ENCODE measurements at regions not wholly inside any gene's neighbourhood (a gene's known extent, or its start where the extent isn't known, plus 50 kb on each side); places are given as distances from the start of the nearest gene placed in this dataset.
"Not testable (repeated sequence)": the region's sequence is repeated elsewhere in the genome, so short reads cannot be mapped to it uniquely, and the experiment has no call there.

- Histone ChIP-seq H3F3A (ENCODE audit: insufficient read depth, low read depth) (no peaks in the 10 kb centered on the region), H3K36me3 (ENCODE audit: low read depth) (no peaks in the 10 kb centered on the region), H3K27ac (no peak overlapping the region), H3K79me2 (ENCODE audit: low read depth) (no peaks in the 10 kb centered on the region), H2AFZ (no peak overlapping the region), H3K4me2 (no peak overlapping the region), H3K9me3 (ENCODE audit: insufficient read depth, low read depth) (no peaks in the 10 kb centered on the region; the same call in 1 of the 2 replicates), H4K20me1 (ENCODE audit: insufficient read depth) (no peaks in the 10 kb centered on the region), H3K27me3 (ENCODE audit: insufficient read depth, low read depth) (no peaks in the 10 kb centered on the region), H3K4me1 (replicated peaks; ENCODE audit: insufficient read depth) (no peaks in the 10 kb centered on the region), H3K4me3 (no peak overlapping the region), H3K9me2 (ENCODE audit: insufficient read depth) (no peaks in the 10 kb centered on the region)
- CTCF ChIA-PET = no interaction called here
- no peak for TF ChIP-seq EZH2 (IDR thresholded peaks at IDR 0.05; ENCODE audit: low read depth)
- TF ChIP-seq CTCF (conservative IDR thresholded peaks at IDR 0.05) = no peak
- POLR2A ChIA-PET (ENCODE audit: unreplicated experiment) = no interaction called here
- no peak for DNase-seq
- intact Hi-C loops (cut with micrococcal nuclease; ENCODE audit: unreplicated experiment) = no loop called here
- BruUV-seq (replicated peaks) = no TSS peak
These were observed 127.5 kb upstream of the TNP1 start for GRCh38 chr2:216987252-216987821.

GRCh38 chr2:216985658-216986141 is 125.8 kb upstream of the TNP1 start:
- Histone ChIP-seq H3K27me3 (ENCODE audit: insufficient read depth, low read depth) (no peaks in the 10 kb centered on the region), H3F3A (ENCODE audit: insufficient read depth, low read depth) (no peaks in the 10 kb centered on the region), H3K9me3 (ENCODE audit: insufficient read depth, low read depth) (no peaks in the 10 kb centered on the region; the same call in 1 of the 2 replicates), H3K79me2 (ENCODE audit: low read depth) (no peaks in the 10 kb centered on the region), H4K20me1 (ENCODE audit: insufficient read depth) (no peaks in the 10 kb centered on the region), H3K27ac (no peak overlapping the region), H3K9me2 (ENCODE audit: insufficient read depth) (no peaks in the 10 kb centered on the region), H3K4me1 (replicated peaks; ENCODE audit: insufficient read depth) (no peaks in the 10 kb centered on the region), H2AFZ (no peak overlapping the region), H3K36me3 (ENCODE audit: low read depth) (no peaks in the 10 kb centered on the region), H3K4me2 (no peak overlapping the region), H3K4me3 (no peak overlapping the region)
- POLR2A ChIA-PET (ENCODE audit: unreplicated experiment) = no interaction called here
- TF ChIP-seq EZH2 (IDR thresholded peaks at IDR 0.05; ENCODE audit: low read depth) (no peak), CTCF (conservative IDR thresholded peaks at IDR 0.05) (no peak)
- no TSS peak for BruUV-seq (replicated peaks)
- no peak for DNase-seq
- intact Hi-C loops (cut with micrococcal nuclease; ENCODE audit: unreplicated experiment) = no loop called here
- CTCF ChIA-PET = interaction anchor here (0.7 kb wide), 1 partner anchor 164 kb away, joined by 3 read pairs; no protein-coding TSS in a partner anchor

- Histone ChIP-seq H3K9me2 (ENCODE audit: insufficient read depth) (no peaks in the 10 kb centered on the region), H3K9me3 (ENCODE audit: insufficient read depth, low read depth) (no peaks in the 10 kb centered on the region; the same call in 1 of the 2 replicates), H2AFZ (no peak overlapping the region), H4K20me1 (ENCODE audit: insufficient read depth) (no peaks in the 10 kb centered on the region), H3K4me2 (no peak overlapping the region), H3K4me3 (no peak overlapping the region), H3K36me3 (ENCODE audit: low read depth) (no peaks in the 10 kb centered on the region), H3K79me2 (ENCODE audit: low read depth) (no peaks in the 10 kb centered on the region), H3K27me3 (ENCODE audit: insufficient read depth, low read depth) (no peaks in the 10 kb centered on the region), H3K4me1 (replicated peaks; ENCODE audit: insufficient read depth) (no peaks in the 10 kb centered on the region), H3K27ac (no peak overlapping the region), H3F3A (ENCODE audit: insufficient read depth, low read depth) (no peaks in the 10 kb centered on the region)
- TF ChIP-seq CTCF (conservative IDR thresholded peaks at IDR 0.05) = no peak
- TF ChIP-seq EZH2 (IDR thresholded peaks at IDR 0.05; ENCODE audit: low read depth) = no peak
- DNase-seq = no peak
- intact Hi-C loops (cut with micrococcal nuclease; ENCODE audit: unreplicated experiment) = no loop called here
- CTCF ChIA-PET = interaction anchor here (0.7 kb wide), 1 partner anchor 164 kb away, joined by 3 read pairs; no protein-coding TSS in a partner anchor
- no TSS peak for BruUV-seq (replicated peaks)
- POLR2A ChIA-PET (ENCODE audit: unreplicated experiment) = no interaction called here
These were observed 125.1 kb upstream of the TNP1 start for GRCh38 chr2:216984937-216985336.

- BruUV-seq (replicated peaks); H3K36me3 ChIP-seq (ENCODE audit: low read depth); POLR2A ChIA-PET (ENCODE audit: unreplicated experiment); intact Hi-C loops (cut with micrococcal nuclease; ENCODE audit: unreplicated experiment); CTCF ChIA-PET; H4K20me1 ChIP-seq (ENCODE audit: insufficient read depth); H3F3A ChIP-seq (ENCODE audit: insufficient read depth, low read depth); H3K27ac ChIP-seq; H3K4me2 ChIP-seq; H3K4me1 ChIP-seq (replicated peaks; ENCODE audit: insufficient read depth); DNase-seq; H3K27me3 ChIP-seq (ENCODE audit: insufficient read depth, low read depth); H3K9me3 ChIP-seq (ENCODE audit: insufficient read depth, low read depth); H3K79me2 ChIP-seq (ENCODE audit: low read depth); H3K4me3 ChIP-seq; H2AFZ ChIP-seq; H3K9me2 ChIP-seq (ENCODE audit: insufficient read depth): not testable (repeated sequence)
These were observed 122.1 kb upstream of the TNP1 start for GRCh38 chr2:216981951-216982350.

GRCh38 chr2:216980510-216980909 is 120.6 kb upstream of the TNP1 start:
- intact Hi-C loops (cut with micrococcal nuclease; ENCODE audit: unreplicated experiment); H3K4me3 ChIP-seq; BruUV-seq (replicated peaks); H3F3A ChIP-seq (ENCODE audit: insufficient read depth, low read depth); H3K4me2 ChIP-seq; H3K27ac ChIP-seq; H3K9me2 ChIP-seq (ENCODE audit: insufficient read depth); H3K27me3 ChIP-seq (ENCODE audit: insufficient read depth, low read depth); H2AFZ ChIP-seq; H3K4me1 ChIP-seq (replicated peaks; ENCODE audit: insufficient read depth); CTCF ChIA-PET; POLR2A ChIA-PET (ENCODE audit: unreplicated experiment); DNase-seq; H4K20me1 ChIP-seq (ENCODE audit: insufficient read depth); H3K36me3 ChIP-seq (ENCODE audit: low read depth); H3K79me2 ChIP-seq (ENCODE audit: low read depth); H3K9me3 ChIP-seq (ENCODE audit: insufficient read depth, low read depth): not testable (repeated sequence)

Data from PC-9 (cell line).